OCI-LY1 (cell line): ENCODE measurements at regions not wholly inside any gene's neighbourhood (a gene's known extent, or its start where the extent isn't known, plus 50 kb on each side); places are given as distances from the start of the nearest gene placed in this dataset.

Experiments used
- H2AFZ ChIP-seq: fragments of 200-600 bp; sonication (generic), shearing (Covaris generic); 2 replicates; pipeline ENCODE4 v1.6.0; 2014; ENCODE audit warnings: antibody characterized with exemption, mild to moderate bottlenecking, low read length
- H3F3A ChIP-seq: fragments of 200-600 bp; sonication (generic), shearing (Covaris generic); 2 replicates; pipeline ENCODE4 v1.6.0; 2014; ENCODE audit warnings: mild to moderate bottlenecking, antibody characterized with exemption, low read length, moderate library complexity; ENCODE audit not compliant: insufficient read depth
- H3K27ac ChIP-seq: fragments of 200-600 bp; sonication (generic); 2 replicates; pipeline ENCODE4 v1.5.1; 2014; ENCODE audit warnings: low read length, mixed run types, mild to moderate bottlenecking, low read depth; ENCODE audit not compliant: poor library complexity, severe bottlenecking
- H3K27me3 ChIP-seq: fragments of 200-600 bp; sonication (generic); 2 replicates; pipeline ENCODE4 v1.6.0; 2014; ENCODE audit warnings: antibody characterized with exemption, mild to moderate bottlenecking, low read length, moderate library complexity; ENCODE audit not compliant: insufficient read depth
- H3K36me3 ChIP-seq: fragments of 200-600 bp; sonication (generic); 2 replicates; pipeline ENCODE4 v1.6.1; 2014; ENCODE audit warnings: mild to moderate bottlenecking, antibody characterized with exemption, low read length, moderate library complexity, mixed read lengths; ENCODE audit not compliant: insufficient read depth
- H3K4me1 ChIP-seq: fragments of 200-600 bp; sonication (generic); 2 replicates; pipeline ENCODE4 v1.5.1; 2014; ENCODE audit warnings: mild to moderate bottlenecking, low read length, moderate library complexity; ENCODE audit not compliant: insufficient read depth, severe bottlenecking
- H3K4me2 ChIP-seq: fragments of 200-600 bp; sonication (generic), shearing (Covaris generic); 2 replicates; pipeline ENCODE4 v1.6.1; 2014; ENCODE audit warnings: low read length
- H3K4me3 ChIP-seq: fragments of 200-600 bp; sonication (generic); 2 replicates; pipeline ENCODE4 v1.5.1; 2014; ENCODE audit warnings: low read length, low read depth, mild to moderate bottlenecking, mixed read lengths; ENCODE audit not compliant: poor library complexity, severe bottlenecking
- H3K79me2 ChIP-seq: fragments of 200-600 bp; shearing (Covaris generic); 2 replicates; pipeline ENCODE4 v1.6.1; 2016; ENCODE audit warnings: mixed run types, low read length, mixed read lengths; ENCODE audit not compliant: insufficient read depth
- H3K9ac ChIP-seq: fragments of 200-600 bp; sonication (generic), shearing (Covaris generic); 2 replicates; pipeline ENCODE4 v1.6.1; 2014; ENCODE audit warnings: mild to moderate bottlenecking, low read length, mixed read lengths
- H3K9me2 ChIP-seq: fragments of 200-600 bp; sonication (generic), shearing (Covaris generic); 2 replicates; pipeline ENCODE4 v1.6.1; 2014; ENCODE audit warnings: low read depth, mild to moderate bottlenecking, low read length, mixed read lengths
- H3K9me3 ChIP-seq: fragments of 200-600 bp; shearing (Covaris generic); 2 replicates; pipeline ENCODE4 v1.6.1; 2014; ENCODE audit warnings: low read length, mixed read lengths
- H4K20me1 ChIP-seq: fragments of 200-600 bp; sonication (generic), shearing (Covaris generic); 2 replicates; pipeline ENCODE4 v1.6.0; 2016; ENCODE audit warnings: mild to moderate bottlenecking, low read length; ENCODE audit not compliant: insufficient read depth
- EZH2 ChIP-seq: fragments of 200-600 bp; sonication (generic), shearing (Covaris generic); IDR thresholded peaks from 2 replicates; pipeline ENCODE4 v1.8.0; 2017; ENCODE audit warnings: borderline replicate concordance, mixed run types, mild to moderate bottlenecking, antibody characterized with exemption, low read length, moderate library complexity, mixed read lengths
- TF ChIP-seq, protein P1 (sequence below): fragments of 200-600 bp; sonication (generic), shearing (Covaris generic); IDR thresholded peaks from 2 replicates; pipeline ENCODE4 v1.5.1; 2017; ENCODE audit warnings: mild to moderate bottlenecking, antibody characterized with exemption, low read length, moderate library complexity, mixed read lengths

DNA sequence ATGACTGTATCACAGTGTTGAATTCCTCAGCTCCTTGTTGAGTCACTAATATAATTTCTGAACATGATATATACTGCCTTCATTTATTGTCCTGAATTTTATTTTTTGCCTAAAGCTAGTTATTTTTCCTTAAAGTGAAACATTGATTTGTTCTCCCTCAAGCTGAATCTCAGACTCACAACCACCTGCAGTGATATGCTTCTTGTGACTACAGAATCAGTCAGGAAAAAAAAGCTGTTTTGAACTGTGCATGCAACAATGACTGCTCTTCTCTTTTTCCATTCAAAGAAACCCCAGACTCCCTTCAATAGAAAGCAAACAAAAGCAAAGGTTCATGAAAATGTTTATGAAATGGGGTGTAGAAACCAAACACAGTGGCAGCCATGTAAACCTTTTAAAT lies 470.2 kb upstream of the CHD1 start:
- H3K9me2 ChIP-seq, result no peaks in the 10 kb centered on the region
- H3K9me3 ChIP-seq, result no peaks in the 10 kb centered on the region
- H3K79me2 ChIP-seq, result no peaks in the 10 kb centered on the region
- no peak overlapping the region for H3K4me2 ChIP-seq
- no peaks in the 10 kb centered on the region for H3K27me3 ChIP-seq
- H2AFZ ChIP-seq, result no peak overlapping the region
- no peaks in the 10 kb centered on the region for H3K36me3 ChIP-seq
- H3K9ac ChIP-seq, result no peak overlapping the region
- no peak overlapping the region for H3K27ac ChIP-seq
- H3K4me3 ChIP-seq, result no peak overlapping the region
- H3F3A ChIP-seq, result no peaks in the 10 kb centered on the region
- H3K4me1 ChIP-seq, result no peaks in the 10 kb centered on the region
- H4K20me1 ChIP-seq, result no peaks in the 10 kb centered on the region
- TF ChIP-seq, protein P1, sequence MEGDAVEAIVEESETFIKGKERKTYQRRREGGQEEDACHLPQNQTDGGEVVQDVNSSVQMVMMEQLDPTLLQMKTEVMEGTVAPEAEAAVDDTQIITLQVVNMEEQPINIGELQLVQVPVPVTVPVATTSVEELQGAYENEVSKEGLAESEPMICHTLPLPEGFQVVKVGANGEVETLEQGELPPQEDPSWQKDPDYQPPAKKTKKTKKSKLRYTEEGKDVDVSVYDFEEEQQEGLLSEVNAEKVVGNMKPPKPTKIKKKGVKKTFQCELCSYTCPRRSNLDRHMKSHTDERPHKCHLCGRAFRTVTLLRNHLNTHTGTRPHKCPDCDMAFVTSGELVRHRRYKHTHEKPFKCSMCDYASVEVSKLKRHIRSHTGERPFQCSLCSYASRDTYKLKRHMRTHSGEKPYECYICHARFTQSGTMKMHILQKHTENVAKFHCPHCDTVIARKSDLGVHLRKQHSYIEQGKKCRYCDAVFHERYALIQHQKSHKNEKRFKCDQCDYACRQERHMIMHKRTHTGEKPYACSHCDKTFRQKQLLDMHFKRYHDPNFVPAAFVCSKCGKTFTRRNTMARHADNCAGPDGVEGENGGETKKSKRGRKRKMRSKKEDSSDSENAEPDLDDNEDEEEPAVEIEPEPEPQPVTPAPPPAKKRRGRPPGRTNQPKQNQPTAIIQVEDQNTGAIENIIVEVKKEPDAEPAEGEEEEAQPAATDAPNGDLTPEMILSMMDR, result no peak
- TF ChIP-seq EZH2, result no peak

DNA sequence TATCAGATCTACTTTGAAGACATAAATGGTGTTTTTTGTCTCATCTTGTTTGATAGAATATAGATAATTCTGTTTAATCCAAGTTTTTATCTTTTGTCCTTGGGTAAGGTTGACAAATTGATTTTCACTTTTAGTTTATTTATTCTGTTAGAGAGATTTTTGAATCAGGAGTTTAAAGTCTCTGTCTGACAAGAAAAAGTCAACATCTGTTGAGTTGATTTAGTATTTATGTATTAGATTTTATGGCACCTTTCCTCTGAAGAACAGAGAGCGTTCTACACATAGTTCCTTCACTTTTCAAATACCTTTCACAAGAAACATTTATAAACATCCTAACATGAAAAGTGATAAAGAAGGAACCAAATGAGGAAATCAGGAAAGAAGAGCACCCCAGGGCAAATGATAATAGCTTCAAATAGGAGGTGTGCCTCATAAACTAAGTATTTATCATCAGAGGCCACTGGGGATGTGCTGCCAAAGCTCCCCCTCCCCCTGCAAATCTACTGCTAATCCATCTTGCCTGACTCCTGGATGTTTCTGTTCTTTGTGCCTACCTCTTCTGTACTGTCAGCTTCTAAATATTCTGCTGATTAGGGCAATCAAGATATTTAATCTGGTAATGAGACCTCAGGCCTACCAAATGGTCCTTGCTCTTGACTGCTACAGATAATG lies 457.7 kb upstream of the CHD1 start:
- no peaks in the 10 kb centered on the region for H3F3A ChIP-seq
- TF ChIP-seq, protein P1, result no peak
- TF ChIP-seq EZH2, result no peak
- no peaks in the 10 kb centered on the region for H3K9me2 ChIP-seq

DNA sequence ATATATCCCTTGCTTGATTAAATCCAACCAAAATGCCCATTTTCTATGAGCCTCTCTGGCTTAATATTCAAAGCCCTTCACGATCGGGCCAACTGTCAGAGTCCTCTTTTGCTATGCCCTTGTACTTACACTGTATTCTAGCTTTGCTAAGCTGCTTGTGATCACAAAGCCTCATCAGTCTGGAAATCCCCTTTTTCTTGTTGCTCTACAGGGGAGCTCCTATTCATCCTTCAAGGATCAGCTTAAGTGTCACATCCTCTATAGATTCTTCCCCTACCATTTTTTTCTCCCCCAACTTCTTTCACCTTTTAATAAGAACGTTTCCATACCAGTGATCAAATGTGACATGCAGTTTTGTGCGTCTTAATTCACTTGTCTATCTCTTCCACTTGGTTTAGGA lies 450.4 kb upstream of the CHD1 start:
- H2AFZ ChIP-seq, result no peak overlapping the region
- no peaks in the 10 kb centered on the region for H3K9me3 ChIP-seq
- H3K79me2 ChIP-seq, result no peaks in the 10 kb centered on the region
- no peaks in the 10 kb centered on the region for H4K20me1 ChIP-seq
- no peaks in the 10 kb centered on the region for H3K4me1 ChIP-seq
- H3K9me2 ChIP-seq, result no peaks in the 10 kb centered on the region
- no peaks in the 10 kb centered on the region for H3F3A ChIP-seq
- H3K9ac ChIP-seq, result no peak overlapping the region
- no peak for TF ChIP-seq EZH2
- TF ChIP-seq, protein P1, result no peak
- H3K4me3 ChIP-seq, result no peak overlapping the region
- H3K27ac ChIP-seq, result no peak overlapping the region
- H3K36me3 ChIP-seq, result no peaks in the 10 kb centered on the region
- no peaks in the 10 kb centered on the region for H3K27me3 ChIP-seq
- H3K4me2 ChIP-seq, result no peak overlapping the region

More for the DNA sequence above, 457.7 kb upstream of the CHD1 start:
- Histone ChIP-seq H3K4me1 (no peaks in the 10 kb centered on the region), H3K9ac (no peak overlapping the region), H4K20me1 (no peaks in the 10 kb centered on the region), H3K36me3 (no peaks in the 10 kb centered on the region), H3K4me3 (no peak overlapping the region), H3K27ac (no peak overlapping the region), H2AFZ (no peak overlapping the region), H3K9me3 (no peaks in the 10 kb centered on the region), H3K27me3 (no peaks in the 10 kb centered on the region), H3K4me2 (no peak overlapping the region), H3K79me2 (no peaks in the 10 kb centered on the region)
